ENCODE measurements at regions not wholly inside any gene's neighbourhood (a gene's known extent, or its start where the extent isn't known, plus 50 kb on each side); places are given as distances from the start of the nearest gene placed in this dataset.

- DNase-seq, result no peak
Measured at GRCh38 chr4:81522711-81523110, 51.0 kb upstream of the RASGEF1B start.

DNA sequence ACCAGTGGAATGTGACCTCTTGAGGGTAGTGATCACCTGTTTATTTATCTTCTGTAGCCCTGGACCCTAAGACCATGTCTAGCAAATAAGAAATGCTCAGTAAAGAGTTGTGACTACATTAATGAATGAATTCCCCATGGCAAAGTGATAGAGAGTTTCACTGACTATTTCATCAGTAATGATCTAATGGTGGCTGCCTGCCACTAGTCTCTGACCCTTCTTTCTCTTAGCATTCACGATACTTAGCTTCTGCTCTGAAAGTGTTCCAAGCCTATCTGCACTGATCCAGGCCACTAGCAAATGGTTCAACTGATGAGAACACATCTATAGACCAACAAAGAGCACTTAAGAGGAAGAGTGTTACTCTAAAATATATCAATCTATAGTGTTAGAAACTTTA lies 50.0 kb upstream of the RASGEF1B start:
- DNase-seq, result no peak
